ENCODE measurements at regions not wholly inside any gene's neighbourhood (a gene's known extent, or its start where the extent isn't known, plus 50 kb on each side); places are given as distances from the start of the nearest gene placed in this dataset.

- Histone ChIP-seq H3K4me3 (no peak overlapping the region), H3K9me3 (no peaks in the 10 kb centered on the region), H3K36me3 (no peaks in the 10 kb centered on the region), H3K27me3 (no peaks in the 10 kb centered on the region), H3K27ac (replicated peaks in 1 of 4) (no peak overlapping the region), H3K4me1 (no peaks in the 10 kb centered on the region)
- DNase-seq (ENCODE audit: extremely low spot score), result no peak
- TF ChIP-seq POLR2A (IDR thresholded peaks at IDR 0.05; ENCODE audit: low read depth) (no peak), CTCF (IDR thresholded peaks at IDR 0.05) (no peak), POLR2AphosphoS5 (IDR thresholded peaks at IDR 0.05) (no peak), EP300 (IDR thresholded peaks at IDR 0.05) (no peak)
- WGBS, result 47% methylated on average over 1 of the region's 1 CpG
- intact Hi-C loops (cut with DNase I), result no loop called here
These were observed 309.9 kb downstream of the NKX6-1 start for GRCh38 chr4:84189144-84189543.

GRCh38 chr4:84179409-84179808 is 319.7 kb downstream of the NKX6-1 start:
- no peak for TF ChIP-seq POLR2A (IDR thresholded peaks at IDR 0.05; ENCODE audit: low read depth)
- TF ChIP-seq EP300 (IDR thresholded peaks at IDR 0.05), result no peak
- no peak for TF ChIP-seq POLR2AphosphoS5 (IDR thresholded peaks at IDR 0.05)
- TF ChIP-seq CTCF (IDR thresholded peaks at IDR 0.05), result no peak
- H3K4me3 ChIP-seq, result no peak overlapping the region
- no peak for DNase-seq (ENCODE audit: extremely low spot score)
- H3K9me3 ChIP-seq, result no peaks in the 10 kb centered on the region
- intact Hi-C loops (cut with DNase I), result no loop called here
- WGBS, result 96% methylated on average over 2 of the region's 2 CpGs
- no peaks in the 10 kb centered on the region for H3K27me3 ChIP-seq
- peaks cover 0 to 14% (median 12%) of the 10 kb centered on the region in 4 donors for H3K4me1 ChIP-seq
- H3K36me3 ChIP-seq, result no peaks in the 10 kb centered on the region
- no peak overlapping the region for H3K27ac ChIP-seq (replicated peaks in 1 of 4)

GRCh38 chr4:84177831-84178542 is 321.1 kb downstream of the NKX6-1 start:
- peaks cover 0 to 23% (median 21%) of the 10 kb centered on the region in 4 donors for H3K4me1 ChIP-seq
- H3K27ac ChIP-seq (replicated peaks in 1 of 4), result peak overlapping the region; percentile 33 to 55 (median 43)

GRCh38 chr4:84176016-84176415 is 323.1 kb downstream of the NKX6-1 start:
- no peak for DNase-seq (ENCODE audit: extremely low spot score)
- no peak for TF ChIP-seq POLR2A (IDR thresholded peaks at IDR 0.05; ENCODE audit: low read depth)
- TF ChIP-seq CTCF (IDR thresholded peaks at IDR 0.05), result no peak
- no peak for TF ChIP-seq POLR2AphosphoS5 (IDR thresholded peaks at IDR 0.05)
- TF ChIP-seq EP300 (IDR thresholded peaks at IDR 0.05), result no peak
- no peaks in the 10 kb centered on the region for H3K9me3 ChIP-seq
- intact Hi-C loops (cut with DNase I), result no loop called here
- no peak overlapping the region for H3K4me3 ChIP-seq
- H3K27ac ChIP-seq (replicated peaks in 1 of 4), result no peak overlapping the region
- peaks cover 0 to 41% (median 35%) of the 10 kb centered on the region in 4 donors for H3K4me1 ChIP-seq
- H3K36me3 ChIP-seq, result no peaks in the 10 kb centered on the region
- WGBS, result 4% methylated on average over 1 of the region's 1 CpG
- H3K27me3 ChIP-seq, result no peaks in the 10 kb centered on the region

More at GRCh38 chr4:84177831-84178542, 321.1 kb downstream of the NKX6-1 start:
- no peaks in the 10 kb centered on the region for H3K36me3 ChIP-seq
- DNase-seq (ENCODE audit: extremely low spot score), result no peak
- no peaks in the 10 kb centered on the region for H3K27me3 ChIP-seq
- intact Hi-C loops (cut with DNase I), result no loop called here
- TF ChIP-seq EP300 (IDR thresholded peaks at IDR 0.05) (no peak), POLR2AphosphoS5 (IDR thresholded peaks at IDR 0.05) (peak in 1 of 2 donors; percentile 38)
- WGBS, result 33% methylated on average over 5 of the region's 5 CpGs
- no peaks in the 10 kb centered on the region for H3K9me3 ChIP-seq
- H3K4me3 ChIP-seq, result no peak overlapping the region

- Histone ChIP-seq H3K27me3 (no peaks in the 10 kb centered on the region), H3K27ac (replicated peaks in 1 of 4) (peak overlapping the region in 2 of 4 donors; percentile 7 to 42), H3K4me1 (peaks cover 0 to 43% (median 24%) of the 10 kb centered on the region in 4 donors), H3K36me3 (no peaks in the 10 kb centered on the region), H3K9me3 (no peaks in the 10 kb centered on the region), H3K4me3 (no peak overlapping the region)
- no peak for DNase-seq (ENCODE audit: extremely low spot score)
- no peak for TF ChIP-seq POLR2AphosphoS5 (IDR thresholded peaks at IDR 0.05)
- TF ChIP-seq EP300 (IDR thresholded peaks at IDR 0.05), result no peak
- TF ChIP-seq POLR2A (IDR thresholded peaks at IDR 0.05; ENCODE audit: low read depth), result no peak
- intact Hi-C loops (cut with DNase I), result no loop called here
- WGBS, result 53% methylated on average over 1 of the region's 1 CpG
These were observed 327.2 kb downstream of the NKX6-1 start for GRCh38 chr4:84171871-84172270.
